HG02970 (cell line): ENCODE measurements at regions not wholly inside any gene's neighbourhood (a gene's known extent, or its start where the extent isn't known, plus 50 kb on each side); places are given as distances from the start of the nearest gene placed in this dataset.

Source experiments
- ATAC-seq: cut with Tn5 transposase; IDR thresholded peaks from one replicate; pipeline ENCODE4 v1.9.1; 2021; ENCODE audit warnings: mild to moderate bottlenecking, moderate library complexity, moderate number of reproducible peaks; ENCODE audit not compliant: unreplicated experiment, low FRiP score

GRCh38 chr17:77763023-77763422 lies 195.5 kb upstream of the TNRC6C start:
- no peak for ATAC-seq

GRCh38 chr17:77763575-77763974 lies 194.9 kb upstream of the TNRC6C start:
- ATAC-seq = no peak

GRCh38 chr17:77765292-77765691 lies 193.2 kb upstream of the TNRC6C start:
- ATAC-seq = no peak

- no peak for ATAC-seq
Measured at GRCh38 chr17:77767148-77767547, 191.4 kb upstream of the TNRC6C start.

GRCh38 chr17:77768248-77768852 lies 190.2 kb upstream of the TNRC6C start:
- ATAC-seq = no peak

- ATAC-seq = no peak
Measured at GRCh38 chr17:77769215-77769614, 189.3 kb upstream of the TNRC6C start.

GRCh38 chr17:77769762-77770161 lies 188.7 kb upstream of the TNRC6C start:
- ATAC-seq = no peak

GRCh38 chr17:77770331-77771105 lies 188.0 kb upstream of the TNRC6C start:
- no peak for ATAC-seq

- ATAC-seq = no peak
Measured at GRCh38 chr17:77771145-77771544, 187.4 kb upstream of the TNRC6C start.

GRCh38 chr17:77771587-77771986 lies 186.9 kb upstream of the TNRC6C start:
- no peak for ATAC-seq

GRCh38 chr17:77771998-77772397 lies 186.5 kb upstream of the TNRC6C start:
- ATAC-seq = no peak

- no peak for ATAC-seq
Measured at GRCh38 chr17:77772461-77772897, 186.0 kb upstream of the TNRC6C start.

- ATAC-seq = no peak
Measured at GRCh38 chr17:77772899-77773358, 185.6 kb upstream of the TNRC6C start.

- no peak for ATAC-seq
Measured at GRCh38 chr17:77774182-77774581, 184.3 kb upstream of the TNRC6C start.

GRCh38 chr17:77778636-77779489 lies 179.6 kb upstream of the TNRC6C start:
- no peak for ATAC-seq

- ATAC-seq = no peak
Measured at GRCh38 chr17:77779711-77780539, 178.6 kb upstream of the TNRC6C start.

- no peak for ATAC-seq
Measured at GRCh38 chr17:77781536-77781935, 177.0 kb upstream of the TNRC6C start.

GRCh38 chr17:77782201-77782600 lies 176.3 kb upstream of the TNRC6C start:
- no peak for ATAC-seq

- ATAC-seq = no peak
Measured at GRCh38 chr17:77782611-77783010, 175.9 kb upstream of the TNRC6C start.
